GM23338 (cell line): ENCODE measurements at regions not wholly inside any gene's neighbourhood (a gene's known extent, or its start where the extent isn't known, plus 50 kb on each side); places are given as distances from the start of the nearest gene placed in this dataset.

Experiments used
- ATAC-seq: fragments of 200-7000 bp; cut with Tn5 transposase; 3 replicates; pipeline ENCODE4 v1.9.1; 2020
- DNase-seq: peaks from one replicate; pipeline ENCODE4 v3.0.0-alpha.2; 2015; ENCODE audit warnings: low spot score
- H2AFZ ChIP-seq: fragments of 200-600 bp; sonication (generic); 2 replicates; pipeline ENCODE4 v1.8.0; 2016; ENCODE audit warnings: antibody characterized with exemption, mild to moderate bottlenecking, moderate library complexity
- H3F3A ChIP-seq: fragments of 200-600 bp; sonication (generic); replicated peaks from 2 replicates; pipeline ENCODE4 v1.8.0; 2017; ENCODE audit warnings: antibody characterized with exemption, mixed run types, low read depth
- H3K27ac ChIP-seq: fragments of 200-600 bp; sonication (generic); 2 replicates; pipeline ENCODE4 v1.6.1; 2016; ENCODE audit warnings: low read depth
- H3K27me3 ChIP-seq: fragments of 200-600 bp; sonication (generic); 2 replicates; pipeline ENCODE4 v1.8.0; 2016; ENCODE audit warnings: mild to moderate bottlenecking, mixed run types, moderate library complexity; ENCODE audit not compliant: insufficient read depth
- H3K36me3 ChIP-seq: fragments of 200-600 bp; sonication (generic); 2 replicates; pipeline ENCODE4 v1.8.0; 2016; ENCODE audit warnings: mild to moderate bottlenecking; ENCODE audit not compliant: insufficient read depth
- H3K4me1 ChIP-seq: fragments of 200-600 bp; sonication (generic); 2 replicates; pipeline ENCODE4 v1.8.0; 2016; ENCODE audit warnings: mild to moderate bottlenecking, moderate library complexity; ENCODE audit not compliant: insufficient read depth
- H3K4me2 ChIP-seq: fragments of 200-600 bp; sonication (generic); 2 replicates; pipeline ENCODE4 v1.7.1; 2017; ENCODE audit warnings: mixed run types
- H3K4me3 ChIP-seq: fragments of 200-600 bp; sonication (generic); 2 replicates; pipeline ENCODE4 v1.6.1; 2016; ENCODE audit warnings: mixed run types
- H3K79me2 ChIP-seq: fragments of 200-600 bp; sonication (generic); replicated peaks from 2 replicates; pipeline ENCODE4 v1.8.0; 2017; ENCODE audit warnings: mild to moderate bottlenecking; ENCODE audit not compliant: insufficient read depth
- H3K9me2 ChIP-seq: fragments of 200-600 bp; sonication (generic); 2 replicates; pipeline ENCODE4 v1.8.0; 2017; ENCODE audit not compliant: insufficient read depth
- H4K20me1 ChIP-seq: fragments of 200-600 bp; sonication (generic); replicated peaks from 2 replicates; pipeline ENCODE4 v1.8.0; 2017; ENCODE audit warnings: mild to moderate bottlenecking; ENCODE audit not compliant: insufficient read depth
- H3K27ac Mint-ChIP-seq: 2 replicates; pipeline ENCODE4 v1.8.0; 2020; ENCODE audit warnings: inconsistent platforms, mild to moderate bottlenecking, moderate library complexity, mixed read lengths
- H3K27me3 Mint-ChIP-seq: 3 replicates; pipeline ENCODE4 v1.8.0; 2022; ENCODE audit warnings: low read depth, mild to moderate bottlenecking, moderate library complexity, mixed read lengths, inconsistent platforms; ENCODE audit not compliant: insufficient read depth, poor library complexity
- H3K36me3 Mint-ChIP-seq: 3 replicates; pipeline ENCODE4 v1.8.0; 2021; ENCODE audit warnings: low read depth, mild to moderate bottlenecking, inconsistent platforms, moderate library complexity, mixed read lengths
- H3K4me1 Mint-ChIP-seq: 3 replicates; pipeline ENCODE4 v1.8.0; 2020; ENCODE audit warnings: mild to moderate bottlenecking, inconsistent platforms, mixed read lengths
- H3K4me3 Mint-ChIP-seq: 3 replicates; pipeline ENCODE4 v1.8.0; 2021; ENCODE audit warnings: moderate library complexity, mild to moderate bottlenecking, inconsistent platforms, mixed read lengths
- H3K9me3 Mint-ChIP-seq: 3 replicates; pipeline ENCODE4 v1.8.0; 2020; ENCODE audit warnings: moderate library complexity, mild to moderate bottlenecking, inconsistent platforms, mixed read lengths
- CREB1 ChIP-seq: fragments of 250-450 bp; sonication (Bioruptor Pico); IDR thresholded peaks from 2 replicates; pipeline ENCODE4 v1.5.0; 2020; ENCODE audit warnings: low read depth, mild to moderate bottlenecking, moderate library complexity
- CTCF ChIP-seq, 2 experiments: fragments of 200-600 bp in 1 of 2; sonication (generic) in 1 of 2; conservative IDR thresholded peaks; 2 replicates each; pipeline versions ENCODE4 v1.5.1 to v1.6.1; 2016 to 2017; ENCODE audit warnings: antibody characterized with exemption in 2 of 2, low read depth in 2 of 2, mild to moderate bottlenecking in 2 of 2, moderate library complexity in 1 of 2
- EZH2 ChIP-seq: fragments of 200-600 bp; sonication (generic); IDR thresholded peaks from one replicate; pipeline ENCODE4 v1.8.0; 2017; ENCODE audit warnings: antibody characterized with exemption, mild to moderate bottlenecking, low read depth; ENCODE audit not compliant: unreplicated experiment
- EZH2phosphoT487 ChIP-seq: fragments of 200-600 bp; sonication (generic); IDR thresholded peaks from one replicate; pipeline ENCODE4 v1.8.1; 2018; ENCODE audit warnings: antibody characterized with exemption; ENCODE audit not compliant: unreplicated experiment
- JUNB ChIP-seq: IDR thresholded peaks from one replicate; pipeline ENCODE4 v1.6.1; 2016; ENCODE audit warnings: antibody characterized with exemption; ENCODE audit not compliant: unreplicated experiment
- NANOG ChIP-seq: IDR thresholded peaks from 2 replicates; pipeline ENCODE4 v1.6.1; 2016; ENCODE audit warnings: antibody characterized with exemption, borderline replicate concordance
- POLR2AphosphoS5 ChIP-seq: IDR thresholded peaks from 2 replicates; pipeline ENCODE4 v1.6.1; 2016; ENCODE audit warnings: antibody characterized with exemption, low read depth
- REST ChIP-seq: IDR thresholded peaks from one replicate; pipeline ENCODE4 v1.6.1; 2018; ENCODE audit warnings: antibody characterized with exemption; ENCODE audit not compliant: unreplicated experiment
- STAT1 ChIP-seq: IDR thresholded peaks from one replicate; pipeline ENCODE4 v1.6.1; 2016; ENCODE audit warnings: antibody characterized with exemption; ENCODE audit not compliant: unreplicated experiment
- ZNF114 ChIP-seq: fragments of 250-450 bp; sonication (Bioruptor Pico); IDR thresholded peaks from 2 replicates; pipeline ENCODE4 v1.5.0; 2020; ENCODE audit warnings: mild to moderate bottlenecking, moderate library complexity
- ZNF331 ChIP-seq: fragments of 250-450 bp; sonication (Bioruptor Pico); IDR thresholded peaks from 2 replicates; pipeline ENCODE4 v1.5.0; 2020; ENCODE audit warnings: low read depth, mild to moderate bottlenecking, moderate library complexity
- TF ChIP-seq, protein P1 (sequence below): fragments of 250-450 bp; sonication (Bioruptor Pico); IDR thresholded peaks from 2 replicates; pipeline ENCODE4 v1.5.0; 2020; ENCODE audit warnings: mild to moderate bottlenecking, moderate library complexity

DNA sequence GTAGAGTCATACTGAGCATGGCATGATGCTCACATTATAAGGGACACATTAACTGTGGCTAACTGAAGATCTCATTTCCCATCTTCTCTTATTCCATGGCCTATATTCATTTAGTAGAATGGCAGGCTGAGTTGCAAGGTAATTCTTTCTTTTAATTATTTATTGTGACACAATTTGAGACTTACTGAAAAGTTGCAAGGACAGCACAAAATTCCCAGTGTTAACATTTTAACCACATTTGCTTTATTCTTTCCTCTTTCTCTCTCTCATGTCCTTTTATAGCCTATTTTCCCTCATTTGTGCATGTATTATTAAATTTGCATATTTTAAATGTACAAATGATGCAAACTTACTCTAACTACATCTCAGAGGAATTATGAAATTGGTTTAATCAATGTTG lies 366.1 kb upstream of the RPS23 start:
- H3K4me2 ChIP-seq = no peak overlapping the region
- H3K36me3 Mint-ChIP-seq = no peaks in the 10 kb centered on the region
- H3F3A ChIP-seq = no peaks in the 10 kb centered on the region
- H3K4me3 ChIP-seq = no peak overlapping the region
- H2AFZ ChIP-seq = no peak overlapping the region
- H3K4me3 Mint-ChIP-seq = no peak overlapping the region
- TF ChIP-seq EZH2phosphoT487 (no peak), NANOG (no peak), CTCF (conservative IDR thresholded peaks at IDR 0.05; ENCODE audit: low read depth in 2 of 2) (no peak), CREB1 (CRISPR knock-in tag) (no peak), REST (no peak), ZNF114 (no peak), POLR2AphosphoS5 (no peak), STAT1 (no peak), JUNB (no peak), EZH2 (no peak), ZNF331 (CRISPR knock-in tag) (no peak)
- TF ChIP-seq, protein P1, sequence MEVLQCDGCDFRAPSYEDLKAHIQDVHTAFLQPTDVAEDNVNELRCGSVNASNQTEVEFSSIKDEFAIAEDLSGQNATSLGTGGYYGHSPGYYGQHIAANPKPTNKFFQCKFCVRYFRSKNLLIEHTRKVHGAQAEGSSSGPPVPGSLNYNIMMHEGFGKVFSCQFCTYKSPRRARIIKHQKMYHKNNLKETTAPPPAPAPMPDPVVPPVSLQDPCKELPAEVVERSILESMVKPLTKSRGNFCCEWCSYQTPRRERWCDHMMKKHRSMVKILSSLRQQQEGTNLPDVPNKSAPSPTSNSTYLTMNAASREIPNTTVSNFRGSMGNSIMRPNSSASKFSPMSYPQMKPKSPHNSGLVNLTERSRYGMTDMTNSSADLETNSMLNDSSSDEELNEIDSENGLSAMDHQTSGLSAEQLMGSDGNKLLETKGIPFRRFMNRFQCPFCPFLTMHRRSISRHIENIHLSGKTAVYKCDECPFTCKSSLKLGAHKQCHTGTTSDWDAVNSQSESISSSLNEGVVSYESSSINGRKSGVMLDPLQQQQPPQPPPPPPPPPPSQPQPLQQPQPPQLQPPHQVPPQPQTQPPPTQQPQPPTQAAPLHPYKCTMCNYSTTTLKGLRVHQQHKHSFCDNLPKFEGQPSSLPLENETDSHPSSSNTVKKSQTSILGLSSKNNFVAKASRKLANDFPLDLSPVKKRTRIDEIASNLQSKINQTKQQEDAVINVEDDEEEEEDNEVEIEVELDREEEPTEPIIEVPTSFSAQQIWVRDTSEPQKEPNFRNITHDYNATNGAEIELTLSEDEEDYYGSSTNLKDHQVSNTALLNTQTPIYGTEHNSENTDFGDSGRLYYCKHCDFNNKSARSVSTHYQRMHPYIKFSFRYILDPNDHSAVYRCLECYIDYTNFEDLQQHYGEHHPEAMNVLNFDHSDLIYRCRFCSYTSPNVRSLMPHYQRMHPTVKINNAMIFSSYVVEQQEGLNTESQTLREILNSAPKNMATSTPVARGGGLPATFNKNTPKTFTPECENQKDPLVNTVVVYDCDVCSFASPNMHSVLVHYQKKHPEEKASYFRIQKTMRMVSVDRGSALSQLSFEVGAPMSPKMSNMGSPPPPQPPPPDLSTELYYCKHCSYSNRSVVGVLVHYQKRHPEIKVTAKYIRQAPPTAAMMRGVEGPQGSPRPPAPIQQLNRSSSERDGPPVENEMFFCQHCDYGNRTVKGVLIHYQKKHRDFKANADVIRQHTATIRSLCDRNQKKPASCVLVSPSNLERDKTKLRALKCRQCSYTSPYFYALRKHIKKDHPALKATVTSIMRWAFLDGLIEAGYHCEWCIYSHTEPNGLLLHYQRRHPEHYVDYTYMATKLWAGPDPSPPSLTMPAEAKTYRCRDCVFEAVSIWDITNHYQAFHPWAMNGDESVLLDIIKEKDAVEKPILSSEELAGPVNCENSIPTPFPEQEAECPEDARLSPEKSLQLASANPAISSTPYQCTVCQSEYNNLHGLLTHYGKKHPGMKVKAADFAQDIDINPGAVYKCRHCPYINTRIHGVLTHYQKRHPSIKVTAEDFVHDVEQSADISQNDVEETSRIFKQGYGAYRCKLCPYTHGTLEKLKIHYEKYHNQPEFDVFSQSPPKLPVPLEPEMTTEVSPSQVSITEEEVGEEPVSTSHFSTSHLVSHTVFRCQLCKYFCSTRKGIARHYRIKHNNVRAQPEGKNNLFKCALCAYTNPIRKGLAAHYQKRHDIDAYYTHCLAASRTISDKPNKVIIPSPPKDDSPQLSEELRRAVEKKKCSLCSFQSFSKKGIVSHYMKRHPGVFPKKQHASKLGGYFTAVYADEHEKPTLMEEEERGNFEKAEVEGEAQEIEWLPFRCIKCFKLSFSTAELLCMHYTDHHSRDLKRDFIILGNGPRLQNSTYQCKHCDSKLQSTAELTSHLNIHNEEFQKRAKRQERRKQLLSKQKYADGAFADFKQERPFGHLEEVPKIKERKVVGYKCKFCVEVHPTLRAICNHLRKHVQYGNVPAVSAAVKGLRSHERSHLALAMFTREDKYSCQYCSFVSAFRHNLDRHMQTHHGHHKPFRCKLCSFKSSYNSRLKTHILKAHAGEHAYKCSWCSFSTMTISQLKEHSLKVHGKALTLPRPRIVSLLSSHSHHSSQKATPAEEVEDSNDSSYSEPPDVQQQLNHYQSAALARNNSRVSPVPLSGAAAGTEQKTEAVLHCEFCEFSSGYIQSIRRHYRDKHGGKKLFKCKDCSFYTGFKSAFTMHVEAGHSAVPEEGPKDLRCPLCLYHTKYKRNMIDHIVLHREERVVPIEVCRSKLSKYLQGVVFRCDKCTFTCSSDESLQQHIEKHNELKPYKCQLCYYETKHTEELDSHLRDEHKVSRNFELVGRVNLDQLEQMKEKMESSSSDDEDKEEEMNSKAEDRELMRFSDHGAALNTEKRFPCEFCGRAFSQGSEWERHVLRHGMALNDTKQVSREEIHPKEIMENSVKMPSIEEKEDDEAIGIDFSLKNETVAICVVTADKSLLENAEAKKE = no peak
- H3K27ac Mint-ChIP-seq = no peak overlapping the region
- H3K27ac ChIP-seq = no peak overlapping the region
- ATAC-seq (no peak), DNase-seq (no peak)
- no peaks in the 10 kb centered on the region for H3K27me3 ChIP-seq
- no peaks in the 10 kb centered on the region for H3K9me3 Mint-ChIP-seq
- H4K20me1 ChIP-seq = no peaks in the 10 kb centered on the region
- H3K27me3 Mint-ChIP-seq = no peaks in the 10 kb centered on the region
- no peaks in the 10 kb centered on the region for H3K36me3 ChIP-seq
- no peaks in the 10 kb centered on the region for H3K79me2 ChIP-seq
- H3K4me1 Mint-ChIP-seq = peaks cover 15% of the 10 kb centered on the region; the same call in 2 of the 3 replicates
- peaks cover 11% of the 10 kb centered on the region for H3K4me1 ChIP-seq
- H3K9me2 ChIP-seq = no peaks in the 10 kb centered on the region
